ENCODE measurements at regions not wholly inside any gene's neighbourhood (a gene's known extent, or its start where the extent isn't known, plus 50 kb on each side); places are given as distances from the start of the nearest gene placed in this dataset.

- no peak for TF ChIP-seq CTCF (IDR thresholded peaks at IDR 0.05)
- TF ChIP-seq POLR2A (IDR thresholded peaks at IDR 0.05) = no peak
- no peak for TF ChIP-seq POLR2AphosphoS5 (IDR thresholded peaks at IDR 0.05)
- 27 to 29% methylated on average over 1 of the region's 1 CpG for WGBS, 2 donors (ENCODE audit: low coverage in 1 of 2)
- no peaks in the 10 kb centered on the region for H3K27me3 ChIP-seq
Measured at GRCh38 chr2:19158211-19158610, 200.2 kb downstream of the OSR1 start.

GRCh38 chr2:19156646-19157045, 201.8 kb downstream of the OSR1 start:
- Histone ChIP-seq H3K9me3 (no peaks in the 10 kb centered on the region), H3K27ac (no peak overlapping the region), H3K4me1 (no peaks in the 10 kb centered on the region), H3K27me3 (no peaks in the 10 kb centered on the region), H3K4me3 (no peak overlapping the region), H3K36me3 (no peaks in the 10 kb centered on the region)
- ATAC-seq = no peak
- 87 to 100% methylated on average over 1 of the region's 1 CpG for WGBS, 2 donors (ENCODE audit: low coverage in 1 of 2)
- no peak for TF ChIP-seq EP300 (IDR thresholded peaks at IDR 0.05)
- no peak for TF ChIP-seq CTCF (IDR thresholded peaks at IDR 0.05)
- TF ChIP-seq POLR2AphosphoS5 (IDR thresholded peaks at IDR 0.05) = no peak
- no peak for TF ChIP-seq POLR2A (IDR thresholded peaks at IDR 0.05)

More at GRCh38 chr2:19158211-19158610, 200.2 kb downstream of the OSR1 start:
- ATAC-seq = no peak
- H3K4me3 ChIP-seq = no peak overlapping the region
- no peaks in the 10 kb centered on the region for H3K4me1 ChIP-seq
- H3K36me3 ChIP-seq = no peaks in the 10 kb centered on the region
- H3K9me3 ChIP-seq = no peaks in the 10 kb centered on the region
- H3K27ac ChIP-seq = no peak overlapping the region

- TF ChIP-seq POLR2AphosphoS5 (IDR thresholded peaks at IDR 0.05) (no peak), CTCF (IDR thresholded peaks at IDR 0.05) (no peak), EP300 (IDR thresholded peaks at IDR 0.05) (no peak), POLR2A (IDR thresholded peaks at IDR 0.05) (no peak)
- no peak for ATAC-seq
- no peak overlapping the region for H3K4me3 ChIP-seq
- H3K36me3 ChIP-seq = no peaks in the 10 kb centered on the region
- no peaks in the 10 kb centered on the region for H3K27me3 ChIP-seq
- no peak overlapping the region for H3K27ac ChIP-seq
- H3K9me3 ChIP-seq = peaks cover 0 to 9% (median 0%) of the 10 kb centered on the region in 3 donors
- H3K4me1 ChIP-seq = no peaks in the 10 kb centered on the region
- WGBS, 2 donors (ENCODE audit: low coverage in 1 of 2) = 100% methylated on average over 2 of the region's 2 CpGs; no CpG with 5 or more reads in 1 of the 2 donors
Measured at GRCh38 chr2:19150726-19151125, 207.7 kb downstream of the OSR1 start.

- H3K4me3 ChIP-seq = no peak overlapping the region
- no peaks in the 10 kb centered on the region for H3K27me3 ChIP-seq
- peaks cover 0 to 9% (median 0%) of the 10 kb centered on the region in 3 donors for H3K9me3 ChIP-seq
- no peak for ATAC-seq
- no peaks in the 10 kb centered on the region for H3K36me3 ChIP-seq
- TF ChIP-seq POLR2A (IDR thresholded peaks at IDR 0.05) (no peak), POLR2AphosphoS5 (IDR thresholded peaks at IDR 0.05) (no peak)
- H3K4me1 ChIP-seq = no peaks in the 10 kb centered on the region
- WGBS, 2 donors (ENCODE audit: low coverage in 1 of 2) = 90 to 100% methylated on average over 1 of the region's 1 CpG
- no peak overlapping the region for H3K27ac ChIP-seq
Measured at GRCh38 chr2:19146867-19147266, 211.6 kb downstream of the OSR1 start.

- 88 to 93% methylated on average over 5 of the region's 5 CpGs for WGBS, 2 donors (ENCODE audit: low coverage in 1 of 2)
- no peak for TF ChIP-seq EP300 (IDR thresholded peaks at IDR 0.05)
- TF ChIP-seq POLR2A (IDR thresholded peaks at IDR 0.05) = no peak
- no peak for TF ChIP-seq CTCF (IDR thresholded peaks at IDR 0.05)
- no peak for TF ChIP-seq POLR2AphosphoS5 (IDR thresholded peaks at IDR 0.05)
- Histone ChIP-seq H3K4me1 (no peaks in the 10 kb centered on the region), H3K27ac (no peak overlapping the region), H3K4me3 (no peak overlapping the region), H3K36me3 (no peaks in the 10 kb centered on the region), H3K9me3 (no peaks in the 10 kb centered on the region), H3K27me3 (no peaks in the 10 kb centered on the region)
- ATAC-seq = no peak
Measured at GRCh38 chr2:19141234-19142004, 217.0 kb downstream of the OSR1 start.

Data from gastroesophageal sphincter (tissue), 4 donors.